Neural crest cell (in vitro differentiated cells): ENCODE measurements at regions not wholly inside any gene's neighbourhood (a gene's known extent, or its start where the extent isn't known, plus 50 kb on each side); places are given as distances from the start of the nearest gene placed in this dataset.

Source experiments
- DNase-seq: peaks from one replicate; pipeline ENCODE4 v3.0.0; 2021; ENCODE audit warnings: low read depth, mixed read lengths, low spot score
- H3K27ac Mint-ChIP-seq: one replicate; pipeline ENCODE4 v1.8.0; 2021; ENCODE audit warnings: mild to moderate bottlenecking, mixed read lengths; ENCODE audit not compliant: unreplicated experiment
- H3K27me3 Mint-ChIP-seq: 2 replicates; pipeline ENCODE4 v1.8.0; 2021; ENCODE audit warnings: low read depth, mild to moderate bottlenecking, mixed read lengths
- H3K36me3 Mint-ChIP-seq: 2 replicates; pipeline ENCODE4 v1.8.0; 2021; ENCODE audit warnings: low read depth, mild to moderate bottlenecking, mixed read lengths
- H3K4me1 Mint-ChIP-seq: 2 replicates; pipeline ENCODE4 v1.8.0; 2021; ENCODE audit warnings: mixed read lengths
- H3K4me3 Mint-ChIP-seq: one replicate; pipeline ENCODE4 v1.8.0; 2021; ENCODE audit warnings: mild to moderate bottlenecking, mixed read lengths
- H3K9me3 Mint-ChIP-seq: 2 replicates; pipeline ENCODE4 v1.8.0; 2021; ENCODE audit warnings: mixed read lengths
- CTCF ChIP-seq: fragments of 200-600 bp; sonication (generic); conservative IDR thresholded peaks from 2 replicates; pipeline ENCODE4 v1.5.0; 2021; ENCODE audit warnings: antibody characterized with exemption, mild to moderate bottlenecking

GRCh38 chr10:9615189-9615588 lies 1402.5 kb upstream of the CELF2 start:
- H3K27ac Mint-ChIP-seq, result no peak overlapping the region
- peaks cover 3% of the 10 kb centered on the region for H3K9me3 Mint-ChIP-seq
- H3K27me3 Mint-ChIP-seq, result no peaks in the 10 kb centered on the region
- H3K4me3 Mint-ChIP-seq, result no peak overlapping the region
- DNase-seq, result no peak
- H3K36me3 Mint-ChIP-seq, result peaks cover 2% of the 10 kb centered on the region
- TF ChIP-seq CTCF, result no peak
- no peaks in the 10 kb centered on the region for H3K4me1 Mint-ChIP-seq

GRCh38 chr10:9621216-9621615 lies 1396.5 kb upstream of the CELF2 start:
- no peak for DNase-seq
- Mint-ChIP-seq H3K27me3 (no peaks in the 10 kb centered on the region), H3K27ac (no peak overlapping the region), H3K4me1 (no peaks in the 10 kb centered on the region), H3K4me3 (no peak overlapping the region), H3K9me3 (peaks cover 3% of the 10 kb centered on the region), H3K36me3 (peaks cover 2% of the 10 kb centered on the region)
- no peak for TF ChIP-seq CTCF

- no peaks in the 10 kb centered on the region for H3K27me3 Mint-ChIP-seq
- H3K9me3 Mint-ChIP-seq, result peaks cover 2% of the 10 kb centered on the region
- no peak overlapping the region for H3K27ac Mint-ChIP-seq
- no peak for TF ChIP-seq CTCF
- no peak overlapping the region for H3K4me3 Mint-ChIP-seq
- no peak for DNase-seq
- H3K4me1 Mint-ChIP-seq, result no peaks in the 10 kb centered on the region
- no peaks in the 10 kb centered on the region for H3K36me3 Mint-ChIP-seq
Measured at GRCh38 chr10:9625304-9625703, 1392.4 kb upstream of the CELF2 start.

- DNase-seq, result no peak
- no peak overlapping the region for H3K27ac Mint-ChIP-seq
- no peaks in the 10 kb centered on the region for H3K36me3 Mint-ChIP-seq
- H3K9me3 Mint-ChIP-seq, result peaks cover 2% of the 10 kb centered on the region
- no peak overlapping the region for H3K4me3 Mint-ChIP-seq
- no peaks in the 10 kb centered on the region for H3K4me1 Mint-ChIP-seq
- no peaks in the 10 kb centered on the region for H3K27me3 Mint-ChIP-seq
- TF ChIP-seq CTCF, result no peak
Measured at GRCh38 chr10:9634466-9634865, 1383.2 kb upstream of the CELF2 start.

GRCh38 chr10:9635691-9636090 lies 1382.0 kb upstream of the CELF2 start:
- no peak for DNase-seq
- Mint-ChIP-seq H3K9me3 (peaks cover 2% of the 10 kb centered on the region), H3K4me3 (no peak overlapping the region), H3K27ac (no peak overlapping the region), H3K36me3 (no peaks in the 10 kb centered on the region), H3K27me3 (no peaks in the 10 kb centered on the region), H3K4me1 (no peaks in the 10 kb centered on the region)
- no peak for TF ChIP-seq CTCF

GRCh38 chr10:9636216-9636615 lies 1381.5 kb upstream of the CELF2 start:
- H3K36me3 Mint-ChIP-seq, result no peaks in the 10 kb centered on the region
- no peaks in the 10 kb centered on the region for H3K27me3 Mint-ChIP-seq
- no peak for TF ChIP-seq CTCF
- H3K4me3 Mint-ChIP-seq, result no peak overlapping the region
- H3K9me3 Mint-ChIP-seq, result peaks cover 2% of the 10 kb centered on the region
- no peak for DNase-seq
- no peaks in the 10 kb centered on the region for H3K4me1 Mint-ChIP-seq
- no peak overlapping the region for H3K27ac Mint-ChIP-seq
